MM.1S (cell line): ENCODE measurements at regions not wholly inside any gene's neighbourhood (a gene's known extent, or its start where the extent isn't known, plus 50 kb on each side); places are given as distances from the start of the nearest gene placed in this dataset.

Experiments used
- EZH2phosphoT487 ChIP-seq: fragments of 300-600 bp; sonication (generic); IDR thresholded peaks from 2 replicates; pipeline ENCODE4 v1.6.1; 2018; ENCODE audit warnings: antibody characterized with exemption, low read length
- TF ChIP-seq, protein P1 (sequence below): fragments of 300-600 bp; sonication (generic); IDR thresholded peaks from 2 replicates; pipeline ENCODE4 v1.5.1; 2016; ENCODE audit warnings: antibody characterized with exemption, low read length, mixed read lengths

DNA sequence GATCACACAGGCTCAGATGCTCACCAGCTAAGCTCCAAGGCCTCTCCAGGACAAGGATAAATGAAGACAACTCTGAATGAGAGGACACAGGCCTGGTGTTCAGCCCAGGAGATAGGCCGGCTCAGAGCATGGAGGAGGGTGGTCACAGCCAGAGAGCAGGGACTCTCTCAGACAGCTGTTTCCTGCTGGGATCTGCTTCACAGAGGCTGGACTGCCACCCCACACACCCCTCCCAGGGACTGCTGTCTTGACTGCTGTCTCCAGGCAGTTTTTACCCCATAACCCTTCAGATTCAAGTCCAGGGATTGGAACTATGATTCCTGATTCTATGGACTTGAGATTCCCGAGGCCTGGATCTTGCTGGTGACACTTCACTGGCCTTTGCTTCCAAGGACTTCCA lies 89.0 kb downstream of the SMIM20 start:
- TF ChIP-seq, protein P1, sequence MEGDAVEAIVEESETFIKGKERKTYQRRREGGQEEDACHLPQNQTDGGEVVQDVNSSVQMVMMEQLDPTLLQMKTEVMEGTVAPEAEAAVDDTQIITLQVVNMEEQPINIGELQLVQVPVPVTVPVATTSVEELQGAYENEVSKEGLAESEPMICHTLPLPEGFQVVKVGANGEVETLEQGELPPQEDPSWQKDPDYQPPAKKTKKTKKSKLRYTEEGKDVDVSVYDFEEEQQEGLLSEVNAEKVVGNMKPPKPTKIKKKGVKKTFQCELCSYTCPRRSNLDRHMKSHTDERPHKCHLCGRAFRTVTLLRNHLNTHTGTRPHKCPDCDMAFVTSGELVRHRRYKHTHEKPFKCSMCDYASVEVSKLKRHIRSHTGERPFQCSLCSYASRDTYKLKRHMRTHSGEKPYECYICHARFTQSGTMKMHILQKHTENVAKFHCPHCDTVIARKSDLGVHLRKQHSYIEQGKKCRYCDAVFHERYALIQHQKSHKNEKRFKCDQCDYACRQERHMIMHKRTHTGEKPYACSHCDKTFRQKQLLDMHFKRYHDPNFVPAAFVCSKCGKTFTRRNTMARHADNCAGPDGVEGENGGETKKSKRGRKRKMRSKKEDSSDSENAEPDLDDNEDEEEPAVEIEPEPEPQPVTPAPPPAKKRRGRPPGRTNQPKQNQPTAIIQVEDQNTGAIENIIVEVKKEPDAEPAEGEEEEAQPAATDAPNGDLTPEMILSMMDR, result no peak
- no peak for TF ChIP-seq EZH2phosphoT487
